ENCODE measurements at regions not wholly inside any gene's neighbourhood (a gene's known extent, or its start where the extent isn't known, plus 50 kb on each side); places are given as distances from the start of the nearest gene placed in this dataset.
"Not testable (repeated sequence)": the region's sequence is repeated elsewhere in the genome, so short reads cannot be mapped to it uniquely, and the experiment has no call there.

GRCh38 chrX:128518508-128518907 is 466.3 kb upstream of the ACTRT1 start:
- no peak overlapping the region for H3K4me3 Mint-ChIP-seq

GRCh38 chrX:128517691-128518090 is 465.5 kb upstream of the ACTRT1 start:
- POLR2A ChIA-PET: no interaction called here

More at GRCh38 chrX:128518508-128518907, 466.3 kb upstream of the ACTRT1 start:
- no peak for DNase-seq
- no peak overlapping the region for H3K27ac Mint-ChIP-seq
- no peaks in the 10 kb centered on the region for H3K4me1 Mint-ChIP-seq
- POLR2A ChIA-PET: no interaction called here
- H3K36me3 Mint-ChIP-seq: no peaks in the 10 kb centered on the region
- no peak for ATAC-seq
- peaks cover 0 to 5% (median 0%) of the 10 kb centered on the region in 9 donors for H3K9me3 Mint-ChIP-seq
- no peaks in the 10 kb centered on the region for H3K27me3 Mint-ChIP-seq

GRCh38 chrX:128504496-128504895 is 452.3 kb upstream of the ACTRT1 start:
- DNase-seq (no peak), ATAC-seq (no peak)

More at GRCh38 chrX:128517691-128518090, 465.5 kb upstream of the ACTRT1 start:
- H3K4me1 Mint-ChIP-seq: no peaks in the 10 kb centered on the region
- H3K9me3 Mint-ChIP-seq: peaks cover 0 to 5% (median 0%) of the 10 kb centered on the region in 9 donors
- no peak overlapping the region for H3K4me3 Mint-ChIP-seq
- DNase-seq (no peak), ATAC-seq (no peak)
- H3K27me3 Mint-ChIP-seq: no peaks in the 10 kb centered on the region
- H3K27ac Mint-ChIP-seq: no peak overlapping the region
- H3K36me3 Mint-ChIP-seq: no peaks in the 10 kb centered on the region

GRCh38 chrX:128464116-128464515 is 411.9 kb upstream of the ACTRT1 start:
- H3K4me3 Mint-ChIP-seq: no peak overlapping the region
- no peaks in the 10 kb centered on the region for H3K4me1 Mint-ChIP-seq
- no peak overlapping the region for H3K27ac Mint-ChIP-seq
- DNase-seq (no peak), ATAC-seq (no peak)
- peaks cover 0 to 3% (median 0%) of the 10 kb centered on the region in 9 donors for H3K9me3 Mint-ChIP-seq
- no peaks in the 10 kb centered on the region for H3K36me3 Mint-ChIP-seq
- no peaks in the 10 kb centered on the region for H3K27me3 Mint-ChIP-seq
- POLR2A ChIA-PET: no interaction called here

More at GRCh38 chrX:128504496-128504895, 452.3 kb upstream of the ACTRT1 start:
- H3K4me1 Mint-ChIP-seq: no peaks in the 10 kb centered on the region
- H3K27ac Mint-ChIP-seq: no peak overlapping the region
- H3K27me3 Mint-ChIP-seq: peaks cover 0 to 1% (median 0%) of the 10 kb centered on the region in 5 donors
- no peaks in the 10 kb centered on the region for H3K36me3 Mint-ChIP-seq
- POLR2A ChIA-PET: no interaction called here
- no peaks in the 10 kb centered on the region for H3K9me3 Mint-ChIP-seq
- H3K4me3 Mint-ChIP-seq: no peak overlapping the region

- Mint-ChIP-seq H3K27me3 (no peaks in the 10 kb centered on the region), H3K4me1 (no peaks in the 10 kb centered on the region), H3K27ac (no peak overlapping the region), H3K9me3 (peaks cover 0 to 3% (median 0%) of the 10 kb centered on the region in 9 donors), H3K4me3 (no peak overlapping the region), H3K36me3 (no peaks in the 10 kb centered on the region)
- DNase-seq (no peak), ATAC-seq (no peak)
- POLR2A ChIA-PET: no interaction called here
Measured at GRCh38 chrX:128460835-128461234, 408.6 kb upstream of the ACTRT1 start.

- no peak overlapping the region for H3K27ac Mint-ChIP-seq
- no peaks in the 10 kb centered on the region for H3K36me3 Mint-ChIP-seq
- H3K4me1 Mint-ChIP-seq: no peaks in the 10 kb centered on the region
- peaks cover 0 to 8% (median 1%) of the 10 kb centered on the region in 9 donors for H3K9me3 Mint-ChIP-seq
- no peaks in the 10 kb centered on the region for H3K27me3 Mint-ChIP-seq
- no peak overlapping the region for H3K4me3 Mint-ChIP-seq
- POLR2A ChIA-PET: no interaction called here
- DNase-seq (no peak), ATAC-seq (no peak)
Measured at GRCh38 chrX:128458888-128459287, 406.7 kb upstream of the ACTRT1 start.

- no peak overlapping the region for H3K27ac Mint-ChIP-seq
- POLR2A ChIA-PET: no interaction called here
- no peaks in the 10 kb centered on the region for H3K27me3 Mint-ChIP-seq
- ATAC-seq (no peak), DNase-seq (no peak)
- no peaks in the 10 kb centered on the region for H3K4me1 Mint-ChIP-seq
- no peaks in the 10 kb centered on the region for H3K36me3 Mint-ChIP-seq
- H3K9me3 Mint-ChIP-seq: peaks cover 0 to 10% (median 2%) of the 10 kb centered on the region in 9 donors
- no peak overlapping the region for H3K4me3 Mint-ChIP-seq
Measured at GRCh38 chrX:128457674-128458073, 405.5 kb upstream of the ACTRT1 start.

GRCh38 chrX:128439159-128439558 is 387.0 kb upstream of the ACTRT1 start:
- ATAC-seq (no peak), DNase-seq (no peak)
- Mint-ChIP-seq H3K4me3 (no peak overlapping the region), H3K4me1 (no peaks in the 10 kb centered on the region), H3K9me3 (peaks cover 0 to 9% (median 0%) of the 10 kb centered on the region in 9 donors), H3K27me3 (no peaks in the 10 kb centered on the region), H3K27ac (no peak overlapping the region), H3K36me3 (no peaks in the 10 kb centered on the region)
- POLR2A ChIA-PET: no interaction called here

- Mint-ChIP-seq H3K27ac (no peak overlapping the region), H3K36me3 (no peaks in the 10 kb centered on the region), H3K27me3 (no peaks in the 10 kb centered on the region), H3K4me3 (no peak overlapping the region), H3K9me3 (peaks cover 0 to 9% (median 0%) of the 10 kb centered on the region in 9 donors), H3K4me1 (no peaks in the 10 kb centered on the region)
- no peak for DNase-seq
- no peak for ATAC-seq
- POLR2A ChIA-PET: no interaction called here
Measured at GRCh38 chrX:128438082-128438481, 385.9 kb upstream of the ACTRT1 start.

GRCh38 chrX:128436397-128437103 is 384.3 kb upstream of the ACTRT1 start:
- H3K4me3 Mint-ChIP-seq: no peak overlapping the region
- POLR2A ChIA-PET: no interaction called here
- H3K27ac Mint-ChIP-seq: no peak overlapping the region
- DNase-seq (no peak), ATAC-seq (no peak)
- no peaks in the 10 kb centered on the region for H3K4me1 Mint-ChIP-seq
- no peaks in the 10 kb centered on the region for H3K27me3 Mint-ChIP-seq
- H3K9me3 Mint-ChIP-seq: peaks cover 0 to 9% (median 0%) of the 10 kb centered on the region in 9 donors
- H3K36me3 Mint-ChIP-seq: no peaks in the 10 kb centered on the region

GRCh38 chrX:128425546-128425945 is 373.3 kb upstream of the ACTRT1 start:
- Mint-ChIP-seq H3K4me3 (no peak overlapping the region), H3K27me3 (no peaks in the 10 kb centered on the region), H3K9me3 (no peaks in the 10 kb centered on the region), H3K4me1 (no peaks in the 10 kb centered on the region), H3K36me3 (no peaks in the 10 kb centered on the region), H3K27ac (no peak overlapping the region)
- DNase-seq (no peak), ATAC-seq (no peak)
- POLR2A ChIA-PET: no interaction called here

GRCh38 chrX:128408842-128409241 is 356.6 kb upstream of the ACTRT1 start:
- POLR2A ChIA-PET: no interaction called here
- Mint-ChIP-seq H3K4me1 (no peaks in the 10 kb centered on the region), H3K36me3 (no peaks in the 10 kb centered on the region), H3K4me3 (no peak overlapping the region), H3K9me3 (peaks cover 0 to 2% (median 0%) of the 10 kb centered on the region in 9 donors), H3K27me3 (no peaks in the 10 kb centered on the region), H3K27ac (no peak overlapping the region)
- DNase-seq (no peak), ATAC-seq (no peak)

GRCh38 chrX:128396601-128397000 is 344.4 kb upstream of the ACTRT1 start:
- no peak overlapping the region for H3K4me3 Mint-ChIP-seq
- DNase-seq: no peak
- H3K27me3 Mint-ChIP-seq: no peaks in the 10 kb centered on the region
- H3K9me3 Mint-ChIP-seq: peaks cover 0 to 3% (median 0%) of the 10 kb centered on the region in 9 donors
- no peak overlapping the region for H3K27ac Mint-ChIP-seq
- no peaks in the 10 kb centered on the region for H3K36me3 Mint-ChIP-seq
- H3K4me1 Mint-ChIP-seq: no peaks in the 10 kb centered on the region
- POLR2A ChIA-PET: no interaction called here
- ATAC-seq: no peak

GRCh38 chrX:128383846-128384245 is 331.6 kb upstream of the ACTRT1 start:
- DNase-seq, POLR2A ChIA-PET, H3K4me1 Mint-ChIP-seq, H3K27me3 Mint-ChIP-seq, H3K4me3 Mint-ChIP-seq, H3K36me3 Mint-ChIP-seq, H3K27ac Mint-ChIP-seq, ATAC-seq: not testable (repeated sequence)
- peaks cover 0 to 11% (median 1%) of the 10 kb centered on the region in 9 donors for H3K9me3 Mint-ChIP-seq
